Stimulated activated CD4-positive, alpha-beta T cell treated with anti-CD3 and anti-CD28 coated beads, TNF-alpha, amount 100 ng/mL, for 1 hour (primary cell): ENCODE measurements at regions not wholly inside any gene's neighbourhood (a gene's known extent, or its start where the extent isn't known, plus 50 kb on each side); places are given as distances from the start of the nearest gene placed in this dataset.
"Not testable (repeated sequence)": the region's sequence is repeated elsewhere in the genome, so short reads cannot be mapped to it uniquely, and the experiment has no call there.

Experiments
- DNase-seq, 3 donors: peaks; one replicate each; pipeline ENCODE4 v3.0.0-alpha.2; 2020; ENCODE audit warnings: low read depth in 3 of 3, low spot score in 1 of 3

- no peak for DNase-seq
Observed at GRCh38 chr5:173667702-173668101, 51.3 kb upstream of the BOD1 start.

- no peak for DNase-seq
Observed at GRCh38 chr5:173668245-173668800, 51.9 kb upstream of the BOD1 start.

- no peak for DNase-seq
Observed at GRCh38 chr5:173668910-173669309, 52.5 kb upstream of the BOD1 start.

- DNase-seq = no peak
Observed at GRCh38 chr5:173669483-173669882, 53.0 kb upstream of the BOD1 start.

- DNase-seq = no peak
Observed at GRCh38 chr5:173670130-173670651, 53.7 kb upstream of the BOD1 start.

- no peak for DNase-seq
Observed at GRCh38 chr5:173670791-173671120, 54.3 kb upstream of the BOD1 start.

- no peak for DNase-seq
Observed at GRCh38 chr5:173671121-173671949, 54.9 kb upstream of the BOD1 start.

GRCh38 chr5:173672166-173672565, 55.7 kb upstream of the BOD1 start:
- no peak for DNase-seq

- DNase-seq = no peak
Observed at GRCh38 chr5:173672891-173673290, 56.4 kb upstream of the BOD1 start.

GRCh38 chr5:173673295-173674101, 57.0 kb upstream of the BOD1 start:
- DNase-seq = no peak

- DNase-seq = no peak
Observed at GRCh38 chr5:173675287-173675996, 59.0 kb upstream of the BOD1 start.

GRCh38 chr5:173676375-173676774, 59.9 kb upstream of the BOD1 start:
- DNase-seq = no peak

GRCh38 chr5:173677125-173677672, 60.7 kb upstream of the BOD1 start:
- no peak for DNase-seq

- DNase-seq = no peak
Observed at GRCh38 chr5:173679909-173680630, 63.6 kb upstream of the BOD1 start.

- no peak for DNase-seq
Observed at GRCh38 chr5:173680660-173681242, 64.3 kb upstream of the BOD1 start.

GRCh38 chr5:173682313-173682712, 65.9 kb upstream of the BOD1 start:
- DNase-seq = no peak

- not testable (repeated sequence) for DNase-seq
Observed at GRCh38 chr5:173684535-173684934, 68.1 kb upstream of the BOD1 start.

- DNase-seq = no peak
Observed at GRCh38 chr5:173686950-173687349, 70.5 kb upstream of the BOD1 start.

GRCh38 chr5:173688703-173689102, 72.3 kb upstream of the BOD1 start:
- DNase-seq = no peak

- DNase-seq = no peak
Observed at GRCh38 chr5:173689171-173689736, 72.8 kb upstream of the BOD1 start.
